OCI-LY1 (cell line): ENCODE measurements at regions not wholly inside any gene's neighbourhood (a gene's known extent, or its start where the extent isn't known, plus 50 kb on each side); places are given as distances from the start of the nearest gene placed in this dataset.

Experiments
- H2AFZ ChIP-seq: fragments of 200-600 bp; sonication (generic), shearing (Covaris generic); 2 replicates; pipeline ENCODE4 v1.6.0; 2014; ENCODE audit warnings: antibody characterized with exemption, mild to moderate bottlenecking, low read length
- H3F3A ChIP-seq: fragments of 200-600 bp; sonication (generic), shearing (Covaris generic); 2 replicates; pipeline ENCODE4 v1.6.0; 2014; ENCODE audit warnings: mild to moderate bottlenecking, antibody characterized with exemption, low read length, moderate library complexity; ENCODE audit not compliant: insufficient read depth
- H3K27ac ChIP-seq: fragments of 200-600 bp; sonication (generic); 2 replicates; pipeline ENCODE4 v1.5.1; 2014; ENCODE audit warnings: low read length, mixed run types, mild to moderate bottlenecking, low read depth; ENCODE audit not compliant: poor library complexity, severe bottlenecking
- H3K27me3 ChIP-seq: fragments of 200-600 bp; sonication (generic); 2 replicates; pipeline ENCODE4 v1.6.0; 2014; ENCODE audit warnings: antibody characterized with exemption, mild to moderate bottlenecking, low read length, moderate library complexity; ENCODE audit not compliant: insufficient read depth
- H3K36me3 ChIP-seq: fragments of 200-600 bp; sonication (generic); 2 replicates; pipeline ENCODE4 v1.6.1; 2014; ENCODE audit warnings: mild to moderate bottlenecking, antibody characterized with exemption, low read length, moderate library complexity, mixed read lengths; ENCODE audit not compliant: insufficient read depth
- H3K4me1 ChIP-seq: fragments of 200-600 bp; sonication (generic); 2 replicates; pipeline ENCODE4 v1.5.1; 2014; ENCODE audit warnings: mild to moderate bottlenecking, low read length, moderate library complexity; ENCODE audit not compliant: insufficient read depth, severe bottlenecking
- H3K4me2 ChIP-seq: fragments of 200-600 bp; sonication (generic), shearing (Covaris generic); 2 replicates; pipeline ENCODE4 v1.6.1; 2014; ENCODE audit warnings: low read length
- H3K4me3 ChIP-seq: fragments of 200-600 bp; sonication (generic); 2 replicates; pipeline ENCODE4 v1.5.1; 2014; ENCODE audit warnings: low read length, low read depth, mild to moderate bottlenecking, mixed read lengths; ENCODE audit not compliant: poor library complexity, severe bottlenecking
- H3K79me2 ChIP-seq: fragments of 200-600 bp; shearing (Covaris generic); 2 replicates; pipeline ENCODE4 v1.6.1; 2016; ENCODE audit warnings: mixed run types, low read length, mixed read lengths; ENCODE audit not compliant: insufficient read depth
- H3K9ac ChIP-seq: fragments of 200-600 bp; sonication (generic), shearing (Covaris generic); 2 replicates; pipeline ENCODE4 v1.6.1; 2014; ENCODE audit warnings: mild to moderate bottlenecking, low read length, mixed read lengths
- H3K9me2 ChIP-seq: fragments of 200-600 bp; sonication (generic), shearing (Covaris generic); 2 replicates; pipeline ENCODE4 v1.6.1; 2014; ENCODE audit warnings: low read depth, mild to moderate bottlenecking, low read length, mixed read lengths
- H3K9me3 ChIP-seq: fragments of 200-600 bp; shearing (Covaris generic); 2 replicates; pipeline ENCODE4 v1.6.1; 2014; ENCODE audit warnings: low read length, mixed read lengths
- H4K20me1 ChIP-seq: fragments of 200-600 bp; sonication (generic), shearing (Covaris generic); 2 replicates; pipeline ENCODE4 v1.6.0; 2016; ENCODE audit warnings: mild to moderate bottlenecking, low read length; ENCODE audit not compliant: insufficient read depth
- CTCF ChIP-seq: fragments of 200-600 bp; sonication (generic), shearing (Covaris generic); IDR thresholded peaks from 2 replicates; pipeline ENCODE4 v1.5.1; 2017; ENCODE audit warnings: mild to moderate bottlenecking, antibody characterized with exemption, low read length, moderate library complexity, mixed read lengths
- EZH2 ChIP-seq: fragments of 200-600 bp; sonication (generic), shearing (Covaris generic); IDR thresholded peaks from 2 replicates; pipeline ENCODE4 v1.8.0; 2017; ENCODE audit warnings: borderline replicate concordance, mixed run types, mild to moderate bottlenecking, antibody characterized with exemption, low read length, moderate library complexity, mixed read lengths

GRCh38 chr18:43563780-43564179 lies 286.5 kb upstream of the SYT4 start:
- H3K9ac ChIP-seq: no peak overlapping the region
- no peaks in the 10 kb centered on the region for H3K79me2 ChIP-seq
- H3K27me3 ChIP-seq: no peaks in the 10 kb centered on the region
- H3K4me2 ChIP-seq: no peak overlapping the region
- no peaks in the 10 kb centered on the region for H3K36me3 ChIP-seq
- no peaks in the 10 kb centered on the region for H3K9me3 ChIP-seq
- H3F3A ChIP-seq: no peaks in the 10 kb centered on the region
- TF ChIP-seq CTCF (peak; percentile 58; the same call in 1 of the 2 replicates), EZH2 (no peak)
- H2AFZ ChIP-seq: no peak overlapping the region
- no peak overlapping the region for H3K4me3 ChIP-seq
- no peaks in the 10 kb centered on the region for H4K20me1 ChIP-seq
- H3K27ac ChIP-seq: no peak overlapping the region
- H3K9me2 ChIP-seq: no peaks in the 10 kb centered on the region
- no peaks in the 10 kb centered on the region for H3K4me1 ChIP-seq

DNA sequence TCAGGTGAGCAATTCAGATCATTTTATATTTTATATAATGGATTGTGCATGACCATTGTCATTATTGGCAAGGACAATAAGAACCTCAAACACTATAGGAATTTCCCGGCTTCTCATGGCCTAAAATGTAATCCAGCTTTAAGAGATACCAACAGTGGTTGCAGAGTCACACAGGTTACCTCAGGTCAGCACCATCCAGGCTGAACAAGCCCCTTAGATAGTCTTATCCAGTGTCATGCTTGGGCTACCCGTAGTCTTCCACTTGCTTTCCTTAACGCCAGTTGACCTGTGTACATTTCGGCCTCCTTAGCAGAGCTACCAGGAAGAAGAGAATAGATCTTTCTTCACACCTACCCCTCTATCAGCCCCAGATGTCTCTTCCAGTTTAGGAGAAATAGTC lies 293.3 kb upstream of the SYT4 start:
- no peaks in the 10 kb centered on the region for H3K9me2 ChIP-seq
- H3K79me2 ChIP-seq: no peaks in the 10 kb centered on the region
- H3K9me3 ChIP-seq: no peaks in the 10 kb centered on the region
- no peaks in the 10 kb centered on the region for H3K4me1 ChIP-seq
- TF ChIP-seq CTCF (no peak), EZH2 (no peak)
- H3K4me3 ChIP-seq: no peak overlapping the region
- H2AFZ ChIP-seq: no peak overlapping the region
- H3K4me2 ChIP-seq: no peak overlapping the region
- H4K20me1 ChIP-seq: no peaks in the 10 kb centered on the region
- H3K36me3 ChIP-seq: no peaks in the 10 kb centered on the region
- H3K27me3 ChIP-seq: no peaks in the 10 kb centered on the region
- H3F3A ChIP-seq: no peaks in the 10 kb centered on the region
- H3K9ac ChIP-seq: no peak overlapping the region
- H3K27ac ChIP-seq: no peak overlapping the region

GRCh38 chr18:43571078-43571689 lies 293.9 kb upstream of the SYT4 start:
- H3K4me2 ChIP-seq: no peak overlapping the region
- TF ChIP-seq CTCF (peak; percentile 81), EZH2 (no peak)

More at GRCh38 chr18:43571078-43571689, 293.9 kb upstream of the SYT4 start:
- no peak overlapping the region for H3K27ac ChIP-seq
- H3F3A ChIP-seq: no peaks in the 10 kb centered on the region
- H3K27me3 ChIP-seq: no peaks in the 10 kb centered on the region
- no peaks in the 10 kb centered on the region for H3K9me2 ChIP-seq
- no peak overlapping the region for H3K4me3 ChIP-seq
- H2AFZ ChIP-seq: no peak overlapping the region
- no peaks in the 10 kb centered on the region for H4K20me1 ChIP-seq
- H3K36me3 ChIP-seq: no peaks in the 10 kb centered on the region
- H3K4me1 ChIP-seq: no peaks in the 10 kb centered on the region
- H3K9me3 ChIP-seq: no peaks in the 10 kb centered on the region
- H3K79me2 ChIP-seq: no peaks in the 10 kb centered on the region
- H3K9ac ChIP-seq: no peak overlapping the region
